Stomach (tissue), 8 donors: ENCODE measurements at regions not wholly inside any gene's neighbourhood (a gene's known extent, or its start where the extent isn't known, plus 50 kb on each side); places are given as distances from the start of the nearest gene placed in this dataset.

Experiments
- DNase-seq, 2 donors: peaks; one replicate each; pipeline versions ENCODE4 v3.0.0 to v3.0.0-alpha.2; 2013 to 2019
- H3K27ac ChIP-seq, 5 donors: fragments of 200-600 bp in 4 of 5; sonication (generic) in 4 of 5; one replicate each; pipeline ENCODE4 v1.5.1; 2013 to 2019; ENCODE audit warnings: mild to moderate bottlenecking in 1 of 5, moderate library complexity in 1 of 5
- H3K27me3 ChIP-seq, 3 donors: fragments of 200-600 bp; sonication (generic); one replicate each; pipeline ENCODE4 v1.5.1; 2017 to 2019; ENCODE audit warnings: mixed run types in 1 of 3
- H3K36me3 ChIP-seq, 4 donors: fragments of 200-600 bp; sonication (generic); 1 replicate in 3 of 4; 2 replicates in 1 of 4; pipeline ENCODE4 v1.5.1; 2016 to 2019
- H3K4me1 ChIP-seq, 4 donors: fragments of 200-600 bp; sonication (generic); one replicate each; pipeline ENCODE4 v1.5.1; 2016 to 2019
- H3K4me3 ChIP-seq, 4 donors: fragments of 200-600 bp; sonication (generic) in 3 of 4; one replicate each; pipeline ENCODE4 v1.5.1; 2016 to 2019; ENCODE audit warnings: mild to moderate bottlenecking in 1 of 4
- H3K9me3 ChIP-seq, 4 donors: fragments of 200-600 bp; sonication (generic); one replicate each; pipeline ENCODE4 v1.5.1; 2016 to 2019
- CTCF ChIP-seq, 7 experiments: fragments of 450-650 bp in 4 of 7; fragments of 200-600 bp in 3 of 7; sonication (generic) in 3 of 7; IDR thresholded peaks; one replicate each; pipeline ENCODE4 v1.5.1; 2016 to 2019; ENCODE audit warnings: antibody characterized with exemption in 7 of 7, control low read depth in 2 of 7, mild to moderate bottlenecking in 1 of 7
- EP300 ChIP-seq: sonication (generic); formaldehyde crosslinking; IDR thresholded peaks from one replicate; pipeline ENCODE4 v1.6.1; 2017; ENCODE audit warnings: antibody characterized with exemption
- POLR2A ChIP-seq, 4 donors: fragments of 450-650 bp; IDR thresholded peaks; one replicate each; pipeline ENCODE4 v1.6.1; 2016; ENCODE audit warnings: antibody characterized with exemption in 4 of 4, control low read depth in 2 of 4, mild to moderate bottlenecking in 1 of 4, moderate library complexity in 1 of 4
- POLR2AphosphoS5 ChIP-seq, 3 donors: sonication (generic); formaldehyde crosslinking; IDR thresholded peaks; one replicate each; pipeline ENCODE4 v1.6.1; 2016; ENCODE audit warnings: antibody characterized with exemption in 3 of 3
- WGBS, 5 donors: extraction: QIAGEN DNeasy Blood & Tissue Kit in 3 of 5; methylation state at CpG; one replicate each; pipeline versions ENCODE4 v1.1.5 to v1.1.7; 2013 to 2018; 5-methylcytosine and 5-hydroxymethylcytosine counted together
- intact Hi-C: fragments of 100-400 bp; cut with DNase I; formaldehyde crosslinking; loops from one replicate; pipeline ENCODE4 v1.15.1; 2023; ENCODE audit warnings: low total_unique reads
- donor health status: healthy with polysubstance abuse.
- donor health status: Bipolar disorder and iron deficiency.
- donor health status: healthy.

GRCh38 chr10:61096056-61096455 lies 152.1 kb upstream of the RHOBTB1 start:
- TF ChIP-seq POLR2AphosphoS5 (IDR thresholded peaks at IDR 0.05) (no peak), EP300 (no peak), POLR2A (IDR thresholded peaks at IDR 0.05) (no peak), CTCF (IDR thresholded peaks at IDR 0.05) (no peak)
- Histone ChIP-seq H3K4me3 (no peak overlapping the region), H3K4me1 (no peaks in the 10 kb centered on the region), H3K27me3 (no peaks in the 10 kb centered on the region), H3K36me3 (no peaks in the 10 kb centered on the region), H3K9me3 (no peaks in the 10 kb centered on the region), H3K27ac (no peak overlapping the region)
- DNase-seq, result no peak
- 50 to 79% (median 75%) methylated on average over 1 of the region's 1 CpG for WGBS, 5 donors
- intact Hi-C loops, result no loop called here

DNA sequence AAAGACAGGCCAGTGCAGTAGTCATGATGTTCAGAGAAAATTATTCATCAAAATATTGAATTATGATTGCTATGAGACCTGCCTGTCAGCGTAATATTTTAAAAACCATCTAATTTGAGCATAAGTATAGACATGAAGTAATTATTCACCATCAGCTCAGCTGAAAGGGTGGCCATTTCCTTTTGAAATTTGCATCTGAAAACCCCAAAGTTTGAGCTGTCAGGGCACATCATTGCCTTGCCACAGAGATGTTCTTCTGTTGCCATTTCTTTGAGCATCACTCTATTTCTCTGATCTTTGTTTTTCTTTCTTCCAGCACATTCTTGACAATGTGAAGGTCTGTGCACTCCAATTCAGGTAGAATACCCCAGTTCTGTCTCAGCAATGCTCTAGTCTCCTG lies 147.5 kb upstream of the RHOBTB1 start:
- no peak for TF ChIP-seq CTCF (IDR thresholded peaks at IDR 0.05)
- no peak for TF ChIP-seq POLR2A (IDR thresholded peaks at IDR 0.05)
- TF ChIP-seq POLR2AphosphoS5 (IDR thresholded peaks at IDR 0.05), result no peak
- intact Hi-C loops, result no loop called here
- Histone ChIP-seq H3K36me3 (no peaks in the 10 kb centered on the region), H3K27ac (no peak overlapping the region), H3K9me3 (no peaks in the 10 kb centered on the region), H3K27me3 (no peaks in the 10 kb centered on the region), H3K4me1 (peaks cover 0 to 3% (median 0%) of the 10 kb centered on the region in 4 donors), H3K4me3 (no peak overlapping the region)
- DNase-seq, result no peak
- 96 to 98% (median 97%) methylated on average over 1 of the region's 1 CpG for whole genome bisulfite sequencing, 5 donors

- Histone ChIP-seq H3K27me3 (no peaks in the 10 kb centered on the region), H3K36me3 (no peaks in the 10 kb centered on the region), H3K4me1 (peaks cover 0 to 3% (median 0%) of the 10 kb centered on the region in 4 donors), H3K27ac (no peak overlapping the region), H3K4me3 (no peak overlapping the region), H3K9me3 (peaks cover 0 to 6% (median 2%) of the 10 kb centered on the region in 4 donors)
- TF ChIP-seq EP300 (no peak), POLR2AphosphoS5 (IDR thresholded peaks at IDR 0.05) (no peak), POLR2A (IDR thresholded peaks at IDR 0.05) (no peak), CTCF (IDR thresholded peaks at IDR 0.05) (no peak)
- 84 to 97% (median 89%) methylated on average over 1 of the region's 1 CpG for WGBS, 5 donors
- no peak for DNase-seq
- intact Hi-C loops, result no loop called here
These were observed 145.3 kb upstream of the RHOBTB1 start for GRCh38 chr10:61089251-61089650.

GRCh38 chr10:61084493-61084892 lies 140.5 kb upstream of the RHOBTB1 start:
- intact Hi-C loops, result no loop called here
- H3K27ac ChIP-seq, result no peak overlapping the region
- H3K4me1 ChIP-seq, result no peaks in the 10 kb centered on the region

More at GRCh38 chr10:61084493-61084892, 140.5 kb upstream of the RHOBTB1 start:
- peaks cover 0 to 7% (median 3%) of the 10 kb centered on the region in 4 donors for H3K9me3 ChIP-seq
- TF ChIP-seq CTCF (IDR thresholded peaks at IDR 0.05) (no peak), EP300 (no peak), POLR2AphosphoS5 (IDR thresholded peaks at IDR 0.05) (no peak), POLR2A (IDR thresholded peaks at IDR 0.05) (no peak)
- H3K27me3 ChIP-seq, result no peaks in the 10 kb centered on the region
- no peaks in the 10 kb centered on the region for H3K36me3 ChIP-seq
- no peak for DNase-seq
- H3K4me3 ChIP-seq, result no peak overlapping the region
